ENCODE measurements at regions not wholly inside any gene's neighbourhood (a gene's known extent, or its start where the extent isn't known, plus 50 kb on each side); places are given as distances from the start of the nearest gene placed in this dataset.

DNA sequence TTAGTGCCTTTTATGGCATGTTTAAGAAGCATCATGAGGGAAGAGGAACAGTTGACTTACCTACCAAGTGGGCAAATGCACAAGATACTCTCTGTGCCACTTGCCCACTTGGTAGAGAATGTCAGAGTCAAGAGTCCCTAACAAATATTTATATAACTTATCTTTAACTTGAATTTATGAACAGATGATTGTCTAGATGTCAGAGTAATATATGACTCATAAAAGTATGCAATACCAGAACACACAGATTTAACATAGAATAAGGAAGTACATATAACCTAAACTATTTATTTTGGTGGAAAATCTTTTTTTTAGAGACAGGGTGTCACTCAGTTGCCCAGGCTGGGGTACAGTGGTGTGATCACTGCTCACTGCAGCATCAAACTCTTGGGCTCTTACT lies 130.0 kb upstream of the NANOGP8 start:
- TF ChIP-seq, protein P1, sequence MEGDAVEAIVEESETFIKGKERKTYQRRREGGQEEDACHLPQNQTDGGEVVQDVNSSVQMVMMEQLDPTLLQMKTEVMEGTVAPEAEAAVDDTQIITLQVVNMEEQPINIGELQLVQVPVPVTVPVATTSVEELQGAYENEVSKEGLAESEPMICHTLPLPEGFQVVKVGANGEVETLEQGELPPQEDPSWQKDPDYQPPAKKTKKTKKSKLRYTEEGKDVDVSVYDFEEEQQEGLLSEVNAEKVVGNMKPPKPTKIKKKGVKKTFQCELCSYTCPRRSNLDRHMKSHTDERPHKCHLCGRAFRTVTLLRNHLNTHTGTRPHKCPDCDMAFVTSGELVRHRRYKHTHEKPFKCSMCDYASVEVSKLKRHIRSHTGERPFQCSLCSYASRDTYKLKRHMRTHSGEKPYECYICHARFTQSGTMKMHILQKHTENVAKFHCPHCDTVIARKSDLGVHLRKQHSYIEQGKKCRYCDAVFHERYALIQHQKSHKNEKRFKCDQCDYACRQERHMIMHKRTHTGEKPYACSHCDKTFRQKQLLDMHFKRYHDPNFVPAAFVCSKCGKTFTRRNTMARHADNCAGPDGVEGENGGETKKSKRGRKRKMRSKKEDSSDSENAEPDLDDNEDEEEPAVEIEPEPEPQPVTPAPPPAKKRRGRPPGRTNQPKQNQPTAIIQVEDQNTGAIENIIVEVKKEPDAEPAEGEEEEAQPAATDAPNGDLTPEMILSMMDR (IDR thresholded peaks at IDR 0.05; ENCODE audit: low read depth, low read length) = no peak
- no peak overlapping the region for H3K4me3 ChIP-seq (replicated peaks in 1 of 2; ENCODE audit: low read depth in 2 of 2, low read length in 2 of 2)
- DNase-seq (ENCODE audit: low read depth in 2 of 2) = no peak

GRCh38 chr15:35211240-35211902 lies 126.3 kb upstream of the NANOGP8 start:
- H3K4me3 ChIP-seq (replicated peaks in 1 of 2; ENCODE audit: low read depth in 2 of 2, low read length in 2 of 2) = no peak overlapping the region
- TF ChIP-seq, protein P1 (IDR thresholded peaks at IDR 0.05; ENCODE audit: low read depth, low read length) = no peak
- DNase-seq (ENCODE audit: low read depth in 2 of 2) = no peak

- H3K4me3 ChIP-seq (replicated peaks in 1 of 2; ENCODE audit: low read depth in 2 of 2, low read length in 2 of 2) = no peak overlapping the region
- TF ChIP-seq, protein P1 (IDR thresholded peaks at IDR 0.05; ENCODE audit: low read depth, low read length) = no peak
- no peak for DNase-seq (ENCODE audit: low read depth in 2 of 2)
Observed at GRCh38 chr15:35210370-35210769, 125.3 kb upstream of the NANOGP8 start.

DNA sequence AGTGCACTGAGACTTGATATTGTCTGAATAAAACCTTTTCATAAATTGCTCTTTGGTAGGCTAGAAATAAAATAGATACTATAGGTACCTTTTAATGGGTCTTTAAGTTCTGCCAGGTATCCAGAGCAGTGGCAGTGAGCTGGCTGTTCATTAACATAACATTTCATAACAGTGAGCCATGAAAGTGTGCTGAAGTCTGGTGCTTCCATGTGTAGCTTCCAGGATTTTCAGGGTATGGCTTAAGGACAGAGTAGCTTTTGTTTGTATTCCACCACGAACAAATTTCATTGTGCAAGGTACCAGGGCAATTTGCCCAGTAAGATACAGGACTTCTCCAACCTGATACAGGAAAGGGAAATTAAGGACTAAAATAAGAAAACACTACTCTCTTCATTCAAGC lies 124.7 kb upstream of the NANOGP8 start:
- no peak overlapping the region for H3K4me3 ChIP-seq (replicated peaks in 1 of 2; ENCODE audit: low read depth in 2 of 2, low read length in 2 of 2)
- DNase-seq (ENCODE audit: low read depth in 2 of 2) = peak in 1 of 2 donors; percentile 5
- TF ChIP-seq, protein P1 (IDR thresholded peaks at IDR 0.05; ENCODE audit: low read depth, low read length) = no peak

DNA sequence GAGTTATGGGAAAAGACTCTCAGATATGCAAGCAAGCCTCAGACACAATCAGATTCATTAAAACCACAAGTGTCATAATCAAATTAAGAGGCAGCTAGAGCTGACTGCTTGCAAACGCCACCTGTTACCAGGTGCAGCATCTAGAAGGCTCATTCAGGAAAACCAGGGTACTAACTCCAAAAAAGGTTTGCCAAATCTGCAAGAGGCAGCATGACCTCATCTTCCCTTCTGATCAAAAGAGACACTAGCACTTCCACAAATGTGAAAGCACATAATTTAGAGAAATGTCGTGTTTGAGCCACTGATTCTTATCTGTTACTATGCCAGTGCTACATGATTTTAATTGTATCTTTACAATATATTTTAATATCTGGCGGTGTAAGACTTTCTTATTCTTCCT lies 123.3 kb upstream of the NANOGP8 start:
- no peak for DNase-seq (ENCODE audit: low read depth in 2 of 2)
- no peak overlapping the region for H3K4me3 ChIP-seq (replicated peaks in 1 of 2; ENCODE audit: low read depth in 2 of 2, low read length in 2 of 2)
- TF ChIP-seq, protein P1 (IDR thresholded peaks at IDR 0.05; ENCODE audit: low read depth, low read length) = no peak

- peak; percentile 4 to 57 for DNase-seq (ENCODE audit: low read depth in 2 of 2)
- H3K4me3 ChIP-seq (replicated peaks in 1 of 2; ENCODE audit: low read depth in 2 of 2, low read length in 2 of 2) = no peak overlapping the region
- TF ChIP-seq, protein P1 (IDR thresholded peaks at IDR 0.05; ENCODE audit: low read depth, low read length) = peak; percentile 63
Observed at GRCh38 chr15:35206060-35206675, 121.1 kb upstream of the NANOGP8 start.
